ENCODE measurements at regions not wholly inside any gene's neighbourhood (a gene's known extent, or its start where the extent isn't known, plus 50 kb on each side); places are given as distances from the start of the nearest gene placed in this dataset.

DNA sequence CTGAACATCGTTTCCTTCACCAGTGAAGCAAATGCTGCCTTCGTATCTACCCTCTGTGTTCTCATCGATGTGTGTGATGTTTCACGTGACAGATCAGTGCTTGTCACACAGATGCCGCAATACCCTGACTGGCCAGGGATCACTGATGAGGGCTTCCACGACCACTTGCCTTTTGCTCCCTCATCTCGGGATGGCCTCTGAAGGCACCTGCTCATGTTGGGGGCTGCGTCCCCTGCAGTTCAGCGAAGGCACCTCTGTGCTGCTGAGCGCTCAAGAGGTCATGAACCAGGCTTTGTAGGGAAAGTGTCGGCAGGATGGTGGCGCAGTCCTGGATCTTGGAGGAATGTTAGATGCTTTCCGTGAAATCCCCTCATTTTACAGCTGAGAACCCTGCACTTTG lies 79.2 kb upstream of the KLF13 start:
- Histone ChIP-seq H3K4me3 (ENCODE audit: low read length) (no peak overlapping the region), H3K9me3 (ENCODE audit: low read length) (no peaks in the 10 kb centered on the region), H3K4me1 (ENCODE audit: low read length) (peaks cover 35% of the 10 kb centered on the region), H3K36me3 (ENCODE audit: insufficient read depth, low read length) (no peaks in the 10 kb centered on the region; the same call in 1 of the 2 replicates), H4K20me1 (ENCODE audit: insufficient read depth, low read depth, low read length) (no peaks in the 10 kb centered on the region), H2AFZ (ENCODE audit: low read length) (no peak overlapping the region), H3K27ac (ENCODE audit: low read length) (no peak overlapping the region), H3K9me2 (replicated peaks; ENCODE audit: insufficient read depth, low read length) (no peaks in the 10 kb centered on the region), H3K27me3 (ENCODE audit: low read length) (no peaks in the 10 kb centered on the region; the same call in 1 of the 2 replicates), H3K9ac (ENCODE audit: low read length) (no peak overlapping the region), H3K4me2 (ENCODE audit: low read depth, low read length, poor library complexity, severe bottlenecking) (no peak overlapping the region), H3K79me2 (ENCODE audit: low read length) (no peaks in the 10 kb centered on the region)
- no peak for DNase-seq

- Histone ChIP-seq H3K36me3 (ENCODE audit: insufficient read depth, low read length) (no peaks in the 10 kb centered on the region; the same call in 1 of the 2 replicates), H2AFZ (ENCODE audit: low read length) (no peak overlapping the region), H3K4me2 (ENCODE audit: low read depth, low read length, poor library complexity, severe bottlenecking) (no peak overlapping the region), H3K9ac (ENCODE audit: low read length) (no peak overlapping the region), H3K9me3 (ENCODE audit: low read length) (no peaks in the 10 kb centered on the region), H4K20me1 (ENCODE audit: insufficient read depth, low read depth, low read length) (no peaks in the 10 kb centered on the region), H3K4me1 (ENCODE audit: low read length) (peaks cover 39% of the 10 kb centered on the region), H3K9me2 (replicated peaks; ENCODE audit: insufficient read depth, low read length) (no peaks in the 10 kb centered on the region), H3K79me2 (ENCODE audit: low read length) (no peaks in the 10 kb centered on the region), H3K4me3 (ENCODE audit: low read length) (no peak overlapping the region), H3K27me3 (ENCODE audit: low read length) (no peaks in the 10 kb centered on the region; the same call in 1 of the 2 replicates), H3K27ac (ENCODE audit: low read length) (no peak overlapping the region)
- DNase-seq = no peak
These were observed 78.4 kb upstream of the KLF13 start for GRCh38 chr15:31248263-31248662.

DNA sequence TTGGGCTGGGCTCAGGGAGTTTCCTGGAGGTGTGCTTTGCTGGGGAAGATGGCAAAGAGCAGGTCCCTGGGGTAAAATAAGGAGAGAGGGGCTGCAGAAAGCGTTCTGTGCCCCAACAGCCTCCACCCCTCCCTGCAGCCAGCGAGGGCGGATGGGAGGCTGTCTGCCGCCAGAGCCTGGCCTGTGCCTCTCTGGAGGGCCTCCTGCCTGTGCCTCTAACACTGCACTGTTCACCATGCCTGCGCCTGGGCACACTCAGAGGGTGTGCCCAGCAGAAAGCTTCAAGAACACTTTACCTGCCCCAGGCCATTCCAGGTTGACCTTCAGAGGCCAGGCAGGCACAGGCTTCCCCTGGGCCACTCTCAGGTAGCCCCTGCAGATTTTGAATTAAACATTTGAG lies 77.7 kb upstream of the KLF13 start:
- Histone ChIP-seq H3K4me1 (ENCODE audit: low read length) (peaks cover 40% of the 10 kb centered on the region), H3K9ac (ENCODE audit: low read length) (no peak overlapping the region), H3K27me3 (ENCODE audit: low read length) (no peaks in the 10 kb centered on the region; the same call in 1 of the 2 replicates), H3K9me3 (ENCODE audit: low read length) (no peaks in the 10 kb centered on the region), H3K9me2 (replicated peaks; ENCODE audit: insufficient read depth, low read length) (no peaks in the 10 kb centered on the region), H3K4me2 (ENCODE audit: low read depth, low read length, poor library complexity, severe bottlenecking) (no peak overlapping the region), H3K27ac (ENCODE audit: low read length) (no peak overlapping the region), H4K20me1 (ENCODE audit: insufficient read depth, low read depth, low read length) (no peaks in the 10 kb centered on the region), H2AFZ (ENCODE audit: low read length) (no peak overlapping the region), H3K36me3 (ENCODE audit: insufficient read depth, low read length) (no peaks in the 10 kb centered on the region; the same call in 1 of the 2 replicates), H3K4me3 (ENCODE audit: low read length) (no peak overlapping the region), H3K79me2 (ENCODE audit: low read length) (no peaks in the 10 kb centered on the region)
- no peak for DNase-seq

DNA sequence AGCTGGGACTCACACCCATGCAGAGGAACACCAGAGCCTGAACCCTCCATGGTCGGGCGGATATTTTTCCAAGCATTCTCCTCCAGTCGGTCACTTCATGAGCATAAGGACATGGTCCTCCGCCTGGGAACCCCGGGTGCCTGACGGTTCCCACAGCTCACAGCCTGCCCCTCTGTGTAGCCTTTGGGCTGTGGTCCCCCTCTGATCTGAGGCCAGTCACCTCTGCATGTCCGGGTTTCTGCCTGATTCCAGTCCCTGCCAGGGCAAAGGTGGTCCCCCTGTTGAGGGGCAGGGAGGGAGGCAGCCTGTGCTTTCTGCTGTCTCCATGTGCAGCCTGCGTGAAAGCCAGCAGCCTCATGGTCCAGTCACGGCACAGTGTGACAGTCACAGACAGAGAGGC lies 76.6 kb upstream of the KLF13 start:
- no peak for DNase-seq
- Histone ChIP-seq H4K20me1 (ENCODE audit: insufficient read depth, low read depth, low read length) (no peaks in the 10 kb centered on the region), H3K9me3 (ENCODE audit: low read length) (no peaks in the 10 kb centered on the region), H3K36me3 (ENCODE audit: insufficient read depth, low read length) (no peaks in the 10 kb centered on the region; the same call in 1 of the 2 replicates), H3K4me2 (ENCODE audit: low read depth, low read length, poor library complexity, severe bottlenecking) (no peak overlapping the region), H3K27me3 (ENCODE audit: low read length) (no peaks in the 10 kb centered on the region; the same call in 1 of the 2 replicates), H3K4me3 (ENCODE audit: low read length) (no peak overlapping the region), H2AFZ (ENCODE audit: low read length) (no peak overlapping the region), H3K79me2 (ENCODE audit: low read length) (no peaks in the 10 kb centered on the region), H3K9ac (ENCODE audit: low read length) (no peak overlapping the region), H3K4me1 (ENCODE audit: low read length) (peaks cover 43% of the 10 kb centered on the region), H3K27ac (ENCODE audit: low read length) (no peak overlapping the region), H3K9me2 (replicated peaks; ENCODE audit: insufficient read depth, low read length) (no peaks in the 10 kb centered on the region)

GRCh38 chr15:31251165-31251564 lies 75.5 kb upstream of the KLF13 start:
- no peak overlapping the region for H3K4me2 ChIP-seq (ENCODE audit: low read depth, low read length, poor library complexity, severe bottlenecking)
- no peak overlapping the region for H3K9ac ChIP-seq (ENCODE audit: low read length)

GRCh38 chr15:31252171-31252785 lies 74.4 kb upstream of the KLF13 start:
- H3K4me2 ChIP-seq (ENCODE audit: low read depth, low read length, poor library complexity, severe bottlenecking) = no peak overlapping the region

More at GRCh38 chr15:31251165-31251564, 75.5 kb upstream of the KLF13 start:
- H3K27me3 ChIP-seq (ENCODE audit: low read length) = no peaks in the 10 kb centered on the region
- peaks cover 44% of the 10 kb centered on the region for H3K4me1 ChIP-seq (ENCODE audit: low read length)
- H3K79me2 ChIP-seq (ENCODE audit: low read length) = no peaks in the 10 kb centered on the region
- no peak overlapping the region for H3K27ac ChIP-seq (ENCODE audit: low read length)
- DNase-seq = no peak
- H3K9me3 ChIP-seq (ENCODE audit: low read length) = no peaks in the 10 kb centered on the region
- no peaks in the 10 kb centered on the region for H4K20me1 ChIP-seq (ENCODE audit: insufficient read depth, low read depth, low read length)
- no peaks in the 10 kb centered on the region for H3K9me2 ChIP-seq (replicated peaks; ENCODE audit: insufficient read depth, low read length)
- H3K36me3 ChIP-seq (ENCODE audit: insufficient read depth, low read length) = no peaks in the 10 kb centered on the region
- no peak overlapping the region for H2AFZ ChIP-seq (ENCODE audit: low read length)
- H3K4me3 ChIP-seq (ENCODE audit: low read length) = no peak overlapping the region

DNA sequence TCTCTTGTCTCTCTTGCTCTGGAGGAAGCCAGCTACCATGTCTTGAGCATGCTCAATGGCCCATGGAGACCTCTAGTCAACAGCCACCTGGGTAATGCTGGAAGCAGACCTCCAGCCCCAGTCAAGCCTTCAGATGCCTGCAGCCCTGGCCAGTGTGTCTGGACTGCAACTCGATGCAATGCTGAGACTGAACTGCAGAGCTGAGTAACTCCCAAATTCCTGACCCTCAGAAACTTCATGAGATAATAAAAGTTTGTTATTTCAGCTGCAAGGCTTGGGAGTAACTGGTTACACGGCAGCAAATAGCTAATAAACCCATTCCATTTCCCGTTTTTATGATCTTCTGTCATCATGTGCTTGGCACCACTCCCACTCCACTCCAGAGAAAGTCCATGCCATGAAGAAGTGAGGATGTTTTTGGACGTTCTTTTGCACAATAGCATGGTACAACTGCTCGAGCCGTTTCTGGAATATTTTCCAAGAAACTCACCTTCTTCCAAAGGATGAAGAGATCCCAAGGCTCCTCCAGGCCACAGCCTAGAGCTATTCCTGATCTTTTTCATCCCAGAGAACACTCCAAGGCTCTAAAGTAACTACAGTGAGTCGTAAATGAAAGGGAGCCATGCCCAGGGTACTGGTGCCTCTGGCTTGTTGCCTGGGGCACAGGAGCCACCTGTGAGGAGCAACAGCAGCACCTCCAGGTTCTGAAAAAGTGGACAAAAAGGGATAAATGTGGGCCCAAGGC lies 72.0 kb upstream of the KLF13 start:
- H3K27me3 ChIP-seq (ENCODE audit: low read length) = no peaks in the 10 kb centered on the region
- H3K36me3 ChIP-seq (ENCODE audit: insufficient read depth, low read length) = no peaks in the 10 kb centered on the region
- H2AFZ ChIP-seq (ENCODE audit: low read length) = no peak overlapping the region
- H3K9me2 ChIP-seq (replicated peaks; ENCODE audit: insufficient read depth, low read length) = no peaks in the 10 kb centered on the region
- H3K9me3 ChIP-seq (ENCODE audit: low read length) = no peaks in the 10 kb centered on the region
- no peak for DNase-seq
- no peak overlapping the region for H3K27ac ChIP-seq (ENCODE audit: low read length)
- H3K9ac ChIP-seq (ENCODE audit: low read length) = no peak overlapping the region
- peaks cover 51% of the 10 kb centered on the region for H3K4me1 ChIP-seq (ENCODE audit: low read length)
- H3K4me3 ChIP-seq (ENCODE audit: low read length) = no peak overlapping the region
- no peak overlapping the region for H3K4me2 ChIP-seq (ENCODE audit: low read depth, low read length, poor library complexity, severe bottlenecking)
- H4K20me1 ChIP-seq (ENCODE audit: insufficient read depth, low read depth, low read length) = no peaks in the 10 kb centered on the region
- H3K79me2 ChIP-seq (ENCODE audit: low read length) = no peaks in the 10 kb centered on the region

More at GRCh38 chr15:31252171-31252785, 74.4 kb upstream of the KLF13 start:
- H3K36me3 ChIP-seq (ENCODE audit: insufficient read depth, low read length) = no peaks in the 10 kb centered on the region
- no peak overlapping the region for H2AFZ ChIP-seq (ENCODE audit: low read length)
- no peaks in the 10 kb centered on the region for H3K9me3 ChIP-seq (ENCODE audit: low read length)
- no peak for DNase-seq
- no peaks in the 10 kb centered on the region for H3K27me3 ChIP-seq (ENCODE audit: low read length)
- no peaks in the 10 kb centered on the region for H3K79me2 ChIP-seq (ENCODE audit: low read length)
- H3K27ac ChIP-seq (ENCODE audit: low read length) = no peak overlapping the region
- no peaks in the 10 kb centered on the region for H3K9me2 ChIP-seq (replicated peaks; ENCODE audit: insufficient read depth, low read length)
- H3K4me1 ChIP-seq (ENCODE audit: low read length) = peaks cover 51% of the 10 kb centered on the region
- H3K9ac ChIP-seq (ENCODE audit: low read length) = no peak overlapping the region
- no peak overlapping the region for H3K4me3 ChIP-seq (ENCODE audit: low read length)
- H4K20me1 ChIP-seq (ENCODE audit: insufficient read depth, low read depth, low read length) = no peaks in the 10 kb centered on the region

GRCh38 chr15:31255176-31255510 lies 71.5 kb upstream of the KLF13 start:
- no peak overlapping the region for H3K4me2 ChIP-seq (ENCODE audit: low read depth, low read length, poor library complexity, severe bottlenecking)
- no peaks in the 10 kb centered on the region for H3K9me3 ChIP-seq (ENCODE audit: low read length)
- H3K36me3 ChIP-seq (ENCODE audit: insufficient read depth, low read length) = no peaks in the 10 kb centered on the region
- H3K4me1 ChIP-seq (ENCODE audit: low read length) = peaks cover 51% of the 10 kb centered on the region
- H3K4me3 ChIP-seq (ENCODE audit: low read length) = no peak overlapping the region
- H3K27me3 ChIP-seq (ENCODE audit: low read length) = no peaks in the 10 kb centered on the region
- H2AFZ ChIP-seq (ENCODE audit: low read length) = no peak overlapping the region
- DNase-seq = no peak
- no peaks in the 10 kb centered on the region for H3K9me2 ChIP-seq (replicated peaks; ENCODE audit: insufficient read depth, low read length)
- H3K79me2 ChIP-seq (ENCODE audit: low read length) = no peaks in the 10 kb centered on the region
- H3K27ac ChIP-seq (ENCODE audit: low read length) = no peak overlapping the region
- H3K9ac ChIP-seq (ENCODE audit: low read length) = no peak overlapping the region
- H4K20me1 ChIP-seq (ENCODE audit: insufficient read depth, low read depth, low read length) = no peaks in the 10 kb centered on the region
